GM12873 (cell line): ENCODE measurements at regions not wholly inside any gene's neighbourhood (a gene's known extent, or its start where the extent isn't known, plus 50 kb on each side); places are given as distances from the start of the nearest gene placed in this dataset.

Experiments
- CTCF ChIP-seq: IDR thresholded peaks from 2 replicates; pipeline ENCODE4 v1.5.1; 2012; ENCODE audit warnings: low read depth, mild to moderate bottlenecking, moderate library complexity, low read length, control low read depth; ENCODE audit not compliant: insufficient read depth; ENCODE audit errors: missing control alignments

- TF ChIP-seq CTCF: no peak
Measured at GRCh38 chr21:15273244-15273643, 208.4 kb upstream of the NRIP1 start.

GRCh38 chr21:15274701-15275485 lies 210.1 kb upstream of the NRIP1 start:
- TF ChIP-seq CTCF: no peak

GRCh38 chr21:15275615-15276235 lies 210.9 kb upstream of the NRIP1 start:
- no peak for TF ChIP-seq CTCF

- no peak for TF ChIP-seq CTCF
Measured at GRCh38 chr21:15276243-15276642, 211.4 kb upstream of the NRIP1 start.

- TF ChIP-seq CTCF: no peak
Measured at GRCh38 chr21:15277466-15277865, 212.7 kb upstream of the NRIP1 start.

- no peak for TF ChIP-seq CTCF
Measured at GRCh38 chr21:15278279-15278678, 213.5 kb upstream of the NRIP1 start.

- TF ChIP-seq CTCF: no peak
Measured at GRCh38 chr21:15278851-15279250, 214.1 kb upstream of the NRIP1 start.
